NCI-H774 (cell line): ENCODE measurements at regions not wholly inside any gene's neighbourhood (a gene's known extent, or its start where the extent isn't known, plus 50 kb on each side); places are given as distances from the start of the nearest gene placed in this dataset.
A peak's percentile ranks its signal among the peaks of the same experiment; 100 is the strongest.

Experiments
- DNase-seq: peaks from one replicate; lab custom pipeline; 2025; lab: John Stamatoyannopoulos, UW

- DNase-seq, result no peak
Observed at GRCh38 chr1:175865041-175865766, 121.8 kb upstream of the TNR start.

- DNase-seq, result no peak
Observed at GRCh38 chr1:175864625-175865024, 121.2 kb upstream of the TNR start.

- DNase-seq, result no peak
Observed at GRCh38 chr1:175864183-175864582, 120.8 kb upstream of the TNR start.

GRCh38 chr1:175863299-175864050 lies 120.1 kb upstream of the TNR start:
- DNase-seq, result no peak

- DNase-seq, result no peak
Observed at GRCh38 chr1:175862408-175862807, 119.0 kb upstream of the TNR start.

- DNase-seq, result no peak
Observed at GRCh38 chr1:175861626-175862367, 118.4 kb upstream of the TNR start.

GRCh38 chr1:175857756-175858155 lies 114.4 kb upstream of the TNR start:
- DNase-seq, result peak; percentile 14

GRCh38 chr1:175853681-175854080 lies 110.3 kb upstream of the TNR start:
- no peak for DNase-seq

- no peak for DNase-seq
Observed at GRCh38 chr1:175851749-175852148, 108.4 kb upstream of the TNR start.

- DNase-seq, result no peak
Observed at GRCh38 chr1:175848329-175848728, 104.9 kb upstream of the TNR start.

- no peak for DNase-seq
Observed at GRCh38 chr1:175845985-175846384, 102.6 kb upstream of the TNR start.

- DNase-seq, result no peak
Observed at GRCh38 chr1:175845338-175845737, 101.9 kb upstream of the TNR start.

GRCh38 chr1:175844877-175845276 lies 101.5 kb upstream of the TNR start:
- DNase-seq, result no peak

- no peak for DNase-seq
Observed at GRCh38 chr1:175842550-175842949, 99.2 kb upstream of the TNR start.

GRCh38 chr1:175841738-175842187 lies 98.4 kb upstream of the TNR start:
- DNase-seq, result peak; percentile 19

GRCh38 chr1:175840787-175841186 lies 97.4 kb upstream of the TNR start:
- no peak for DNase-seq

- no peak for DNase-seq
Observed at GRCh38 chr1:175839779-175840669, 96.6 kb upstream of the TNR start.

- no peak for DNase-seq
Observed at GRCh38 chr1:175834597-175834996, 91.2 kb upstream of the TNR start.

GRCh38 chr1:175833951-175834350 lies 90.6 kb upstream of the TNR start:
- no peak for DNase-seq

- DNase-seq, result no peak
Observed at GRCh38 chr1:175833502-175833901, 90.1 kb upstream of the TNR start.

- no peak for DNase-seq
Observed at GRCh38 chr1:175830500-175830899, 87.1 kb upstream of the TNR start.

GRCh38 chr1:175829845-175830244 lies 86.5 kb upstream of the TNR start:
- no peak for DNase-seq
